HCT116 (cell line): ENCODE measurements at regions not wholly inside any gene's neighbourhood (a gene's known extent, or its start where the extent isn't known, plus 50 kb on each side); places are given as distances from the start of the nearest gene placed in this dataset.

Experiments used
- ATAC-seq: fragments of 200-7000 bp; cut with Tn5 transposase; 2 replicates; pipeline ENCODE4 v1.9.1; 2020; ENCODE audit warnings: mild to moderate bottlenecking, moderate library complexity
- BruUV-seq: library from RNA; stranded (reverse); fragments of 400-500 nt; replicated peaks from 2 replicates; lab custom pipeline; 2021; lab: Mats Ljungman, UMichigan
- CTCF ChIA-PET: fragments of 300-600 bp; sonication (Branson Sonifier 250); formaldehyde crosslinking; loops from one replicate; lab custom pipeline; 2021; ENCODE audit warnings: antibody characterized with exemption; lab: Charles Lee
- POLR2A ChIA-PET: fragments of 300-600, 350-600 bp; sonication (Branson Sonifier 250); formaldehyde crosslinking; loops from one replicate; lab custom pipeline; 2021; ENCODE audit warnings: antibody characterized with exemption; lab: Charles Lee
- RAD21 ChIA-PET, 2 experiments: fragments of 300-600 bp; sonication (Branson Sonifier 250); formaldehyde crosslinking; loops; one replicate each; lab custom pipeline; 2023; ENCODE audit warnings: low total read pairs in 2 of 2; ENCODE audit not compliant: uncharacterized antibody in 2 of 2, unreplicated experiment in 2 of 2, low non-redundant PET in 1 of 2; lab: Charles Lee
- DNase-seq: peaks from one replicate; pipeline ENCODE4 v3.0.0-alpha.2; 2010; ENCODE audit warnings: low read depth, low spot score
- H2AFZ ChIP-seq: fragments of 200-600 bp; shearing (Covaris generic), sonication (generic); 2 replicates; pipeline ENCODE4 v1.6.1; 2017; ENCODE audit warnings: low read depth, mixed run types, mixed read lengths, antibody characterized with exemption, low read length; ENCODE audit not compliant: poor library complexity, severe bottlenecking
- H3K27ac ChIP-seq: 2 replicates; pipeline ENCODE4 v1.5.1; 2012; ENCODE audit warnings: low read depth, low read length
- H3K27me3 ChIP-seq: fragments of 200-600 bp; sonication (generic); 2 replicates; pipeline ENCODE4 v1.6.1; 2016; ENCODE audit warnings: mixed run types, low read length, mixed read lengths; ENCODE audit not compliant: insufficient read depth
- H3K36me3 ChIP-seq, 2 experiments: fragments of 200-500 bp in 1 of 2; fragments of 200-600 bp in 1 of 2; sonication (Bioruptor generic) in 1 of 2; sonication (generic) in 1 of 2; 2 replicates each; pipeline versions ENCODE4 v1.5.1 to v1.6.1; 2014 to 2016; ENCODE audit warnings: low read length in 2 of 2, inconsistent platforms in 1 of 2, mixed read lengths in 1 of 2, mixed run types in 1 of 2; ENCODE audit not compliant: insufficient read depth in 2 of 2, control insufficient read depth in 1 of 2
- H3K4me1 ChIP-seq, 2 experiments: fragments of 200-600 bp in 1 of 2; sonication (generic) in 1 of 2; 2 replicates each; pipeline versions ENCODE4 v1.5.1 to v1.6.1; 2012 to 2017; ENCODE audit warnings: low read length in 2 of 2, inconsistent platforms in 1 of 2, mild to moderate bottlenecking in 1 of 2, mixed read lengths in 1 of 2, mixed run types in 1 of 2, moderate library complexity in 1 of 2; ENCODE audit not compliant: insufficient read depth in 2 of 2, control insufficient read depth in 1 of 2
- H3K4me2 ChIP-seq: fragments of 200-600 bp; sonication (generic); 2 replicates; pipeline ENCODE4 v1.6.1; 2017; ENCODE audit warnings: mixed run types, low read length, mixed read lengths
- H3K4me3 ChIP-seq, 2 experiments: fragments of 200-600 bp in 1 of 2; sonication (generic) in 1 of 2; replicated peaks in 1 of 2; 2 replicates each; pipeline ENCODE4 v1.5.1; 2011 to 2016; ENCODE audit warnings: low read length in 2 of 2, control low read depth in 1 of 2, low read depth in 1 of 2, mild to moderate bottlenecking in 1 of 2, mixed read lengths in 1 of 2, mixed run types in 1 of 2
- H3K79me2 ChIP-seq: fragments of 200-600 bp; sonication (generic); 2 replicates; pipeline ENCODE4 v1.6.1; 2017; ENCODE audit warnings: mild to moderate bottlenecking, mixed run types, low read length, moderate library complexity, mixed read lengths; ENCODE audit not compliant: insufficient read depth
- H3K9ac ChIP-seq: fragments of 200-600 bp; sonication (generic); 2 replicates; pipeline ENCODE4 v1.6.1; 2016; ENCODE audit warnings: low read length, mixed read lengths
- H3K9me2 ChIP-seq: fragments of 200-600 bp; sonication (generic), shearing (Covaris generic); 2 replicates; pipeline ENCODE4 v1.6.1; 2017; ENCODE audit warnings: mixed run types, mild to moderate bottlenecking, moderate library complexity; ENCODE audit not compliant: insufficient read depth
- H3K9me3 ChIP-seq, 2 experiments: fragments of 200-500 bp in 1 of 2; fragments of 200-600 bp in 1 of 2; sonication (Bioruptor generic) in 1 of 2; sonication (generic) in 1 of 2; 2 replicates each; pipeline ENCODE4 v1.6.1; 2014 to 2017; ENCODE audit warnings: low read length in 2 of 2, mixed read lengths in 2 of 2, inconsistent platforms in 1 of 2, low read depth in 1 of 2, mild to moderate bottlenecking in 1 of 2, mixed run types in 1 of 2, moderate library complexity in 1 of 2; ENCODE audit not compliant: control insufficient read depth in 1 of 2, insufficient read depth in 1 of 2
- H4K20me1 ChIP-seq: fragments of 200-600 bp; sonication (generic), shearing (Covaris generic); 2 replicates; pipeline ENCODE4 v1.6.1; 2017; ENCODE audit warnings: mixed run types, mild to moderate bottlenecking, moderate library complexity; ENCODE audit not compliant: insufficient read depth
- ATF3 ChIP-seq: IDR thresholded peaks from 2 replicates; pipeline ENCODE4 v1.6.1; 2012
- CEBPB ChIP-seq: IDR thresholded peaks from 2 replicates; pipeline ENCODE4 v1.6.1; 2012; ENCODE audit warnings: low read depth
- EGR1 ChIP-seq: IDR thresholded peaks from 2 replicates; pipeline ENCODE4 v1.6.1; 2012; ENCODE audit warnings: low read depth
- ELF1 ChIP-seq: IDR thresholded peaks from 2 replicates; pipeline ENCODE4 v1.6.1; 2012; ENCODE audit warnings: low read depth, borderline replicate concordance
- EZH2 ChIP-seq: fragments of 200-600 bp; sonication (generic); IDR thresholded peaks from 2 replicates; pipeline ENCODE4 v1.6.1; 2017; ENCODE audit warnings: antibody characterized with exemption, mixed run types
- EZH2phosphoT487 ChIP-seq: fragments of 200-600 bp; IDR thresholded peaks from 2 replicates; pipeline ENCODE4 v1.6.1; 2018; ENCODE audit warnings: antibody characterized with exemption, borderline replicate concordance
- JUND ChIP-seq: IDR thresholded peaks from 2 replicates; pipeline ENCODE4 v1.6.1; 2012
- POLR2A ChIP-seq: IDR thresholded peaks from 2 replicates; pipeline ENCODE4 v1.7.0; 2011; ENCODE audit warnings: borderline replicate concordance; ENCODE audit not compliant: insufficient read depth, insufficient read length; ENCODE audit errors: extremely low read depth
- POLR2AphosphoS5 ChIP-seq: IDR thresholded peaks from 2 replicates; pipeline ENCODE4 v1.6.1; 2011; ENCODE audit warnings: mild to moderate bottlenecking, low read depth, low read length, moderate library complexity
- RAD21 ChIP-seq: IDR thresholded peaks from 2 replicates; pipeline ENCODE4 v1.6.1; 2012; ENCODE audit warnings: low read depth, mild to moderate bottlenecking
- SIN3A ChIP-seq: IDR thresholded peaks from 2 replicates; pipeline ENCODE4 v1.6.1; 2012; ENCODE audit warnings: low read depth
- SP1 ChIP-seq: IDR thresholded peaks from 2 replicates; pipeline ENCODE4 v1.6.1; 2012; ENCODE audit warnings: low read depth
- SRF ChIP-seq: IDR thresholded peaks from 2 replicates; pipeline ENCODE4 v1.6.1; 2012; ENCODE audit warnings: low read depth
- TCF7L2 ChIP-seq: IDR thresholded peaks from 2 replicates; pipeline ENCODE4 v1.7.0; 2011; ENCODE audit warnings: borderline replicate concordance, inconsistent platforms; ENCODE audit not compliant: insufficient read depth, insufficient read length; ENCODE audit errors: extremely low read depth
- YY1 ChIP-seq: IDR thresholded peaks from 2 replicates; pipeline ENCODE4 v1.6.1; 2011; ENCODE audit warnings: low read length, low read depth, moderate library complexity, mild to moderate bottlenecking; ENCODE audit not compliant: insufficient replicate concordance; ENCODE audit errors: extremely low read depth
- ZFX ChIP-seq: fragments of 450-650 bp; IDR thresholded peaks from 2 replicates; pipeline ENCODE4 v1.6.1; 2017
- ZNF274 ChIP-seq: fragments of 200-500 bp; sonication (Bioruptor generic); IDR thresholded peaks from 2 replicates; pipeline ENCODE4 v1.6.1; 2014; ENCODE audit warnings: mild to moderate bottlenecking, low read depth, low read length, inconsistent platforms
- intact Hi-C: fragments of 100-400 bp; cut with micrococcal nuclease; formaldehyde crosslinking; loops from 2 replicates; pipeline ENCODE4 v1.10.0; 2022
- TF ChIP-seq, protein P1 (sequence below): IDR thresholded peaks from 2 replicates; pipeline ENCODE4 v1.6.1; 2011; ENCODE audit warnings: mild to moderate bottlenecking, low read length, moderate library complexity; ENCODE audit not compliant: insufficient replicate concordance; ENCODE audit errors: extremely low read depth

DNA sequence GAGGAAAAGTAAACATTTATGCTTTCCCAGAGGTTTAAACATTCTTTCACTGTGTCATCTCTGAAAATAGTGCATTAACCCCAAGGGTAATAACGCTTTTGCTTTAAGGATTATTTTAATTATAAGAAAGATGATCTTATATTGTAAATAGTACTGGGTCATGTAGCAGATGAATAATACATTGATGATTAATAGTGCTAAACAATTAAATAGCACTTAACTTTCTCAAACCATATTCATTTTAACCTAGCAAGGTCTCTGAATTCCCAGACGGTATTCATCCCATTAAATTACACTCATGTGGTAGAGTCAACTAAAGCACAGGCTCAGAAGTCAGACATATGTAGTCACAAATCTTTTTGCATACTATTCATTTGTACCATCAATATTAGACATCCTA is 115.6 kb upstream of the FAR2 start:
- POLR2A ChIA-PET = no interaction called here
- DNase-seq (no peak), ATAC-seq (no peak)

DNA sequence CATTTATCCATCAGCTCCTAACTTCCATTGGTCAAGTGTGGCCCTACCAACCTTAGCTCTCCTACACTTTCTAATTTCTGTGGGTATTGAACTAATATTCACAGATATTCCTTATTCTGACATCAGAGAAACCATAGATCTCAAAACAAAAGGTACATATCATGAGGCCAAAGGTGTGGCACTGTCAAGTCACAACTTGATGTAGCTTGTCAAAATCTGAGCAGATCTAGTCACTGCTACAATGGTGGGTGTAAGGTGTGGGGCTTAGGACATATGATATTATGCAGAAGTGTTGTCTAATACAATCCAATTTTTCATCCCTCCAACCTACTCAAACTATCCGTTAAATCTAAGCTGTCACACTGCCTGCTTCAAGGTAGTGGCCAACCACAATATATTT is 114.0 kb upstream of the FAR2 start:
- Histone ChIP-seq H3K9me2 (no peaks in the 10 kb centered on the region), H3K9ac (no peak overlapping the region), H3K27ac (no peak overlapping the region), H4K20me1 (no peaks in the 10 kb centered on the region), H3K4me3 (no peak overlapping the region), H2AFZ (no peak overlapping the region), H3K27me3 (no peaks in the 10 kb centered on the region), H3K4me1 (no peaks in the 10 kb centered on the region), H3K79me2 (no peaks in the 10 kb centered on the region), H3K9me3 (no peaks in the 10 kb centered on the region), H3K36me3 (no peaks in the 10 kb centered on the region), H3K4me2 (no peak overlapping the region)
- ChIA-PET POLR2A (no interaction called here), RAD21 (no interaction called here), CTCF (no interaction called here)
- ATAC-seq (no peak), DNase-seq (no peak)
- no TSS peak for BruUV-seq
- intact Hi-C loops = no loop called here
- TF ChIP-seq SRF = no peak
- no peak for TF ChIP-seq EZH2phosphoT487
- TF ChIP-seq POLR2AphosphoS5 = no peak
- no peak for TF ChIP-seq ATF3
- no peak for TF ChIP-seq SP1
- no peak for TF ChIP-seq ELF1
- TF ChIP-seq SIN3A = no peak
- TF ChIP-seq POLR2A = no peak
- TF ChIP-seq CEBPB = no peak
- no peak for TF ChIP-seq JUND
- TF ChIP-seq RAD21 = no peak
- no peak for TF ChIP-seq EZH2
- TF ChIP-seq EGR1 = no peak
- no peak for TF ChIP-seq ZFX
- TF ChIP-seq YY1 = no peak
- no peak for TF ChIP-seq ZNF274

More for the DNA sequence above, 115.6 kb upstream of the FAR2 start:
- H3K36me3 ChIP-seq = no peaks in the 10 kb centered on the region
- no peak overlapping the region for H2AFZ ChIP-seq
- BruUV-seq = no TSS peak
- H3K4me3 ChIP-seq = no peak overlapping the region
- H3K4me1 ChIP-seq = no peaks in the 10 kb centered on the region
- no peaks in the 10 kb centered on the region for H3K9me3 ChIP-seq
- 0 out of 2 replicates have a peak, but pooled peaks cover 2% of the 10 kb centered on the region for H3K9me2 ChIP-seq
- H4K20me1 ChIP-seq = no peaks in the 10 kb centered on the region
- no peak overlapping the region for H3K4me2 ChIP-seq
- TF ChIP-seq TCF7L2 = no peak
- TF ChIP-seq, protein P1, sequence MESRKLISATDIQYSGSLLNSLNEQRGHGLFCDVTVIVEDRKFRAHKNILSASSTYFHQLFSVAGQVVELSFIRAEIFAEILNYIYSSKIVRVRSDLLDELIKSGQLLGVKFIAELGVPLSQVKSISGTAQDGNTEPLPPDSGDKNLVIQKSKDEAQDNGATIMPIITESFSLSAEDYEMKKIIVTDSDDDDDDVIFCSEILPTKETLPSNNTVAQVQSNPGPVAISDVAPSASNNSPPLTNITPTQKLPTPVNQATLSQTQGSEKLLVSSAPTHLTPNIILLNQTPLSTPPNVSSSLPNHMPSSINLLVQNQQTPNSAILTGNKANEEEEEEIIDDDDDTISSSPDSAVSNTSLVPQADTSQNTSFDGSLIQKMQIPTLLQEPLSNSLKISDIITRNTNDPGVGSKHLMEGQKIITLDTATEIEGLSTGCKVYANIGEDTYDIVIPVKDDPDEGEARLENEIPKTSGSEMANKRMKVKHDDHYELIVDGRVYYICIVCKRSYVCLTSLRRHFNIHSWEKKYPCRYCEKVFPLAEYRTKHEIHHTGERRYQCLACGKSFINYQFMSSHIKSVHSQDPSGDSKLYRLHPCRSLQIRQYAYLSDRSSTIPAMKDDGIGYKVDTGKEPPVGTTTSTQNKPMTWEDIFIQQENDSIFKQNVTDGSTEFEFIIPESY = no peak
- TF ChIP-seq RAD21 = no peak
- TF ChIP-seq ZFX = no peak
- no peak for TF ChIP-seq ZNF274
- no peak for TF ChIP-seq EGR1
- CTCF ChIA-PET = no interaction called here
- no peaks in the 10 kb centered on the region for H3K27me3 ChIP-seq
- H3K27ac ChIP-seq = no peak overlapping the region
- H3K9ac ChIP-seq = no peak overlapping the region
- intact Hi-C loops = no loop called here
- no peaks in the 10 kb centered on the region for H3K79me2 ChIP-seq
- RAD21 ChIA-PET = no interaction called here
